COLO668 (cell line): ENCODE measurements at regions not wholly inside any gene's neighbourhood (a gene's known extent, or its start where the extent isn't known, plus 50 kb on each side); places are given as distances from the start of the nearest gene placed in this dataset.

ENCODE experiments used
- DNase-seq: peaks from one replicate; lab custom pipeline; 2025; ENCODE audit not compliant: unreplicated experiment; lab: John Stamatoyannopoulos, UW

GRCh38 chr16:65936096-65936495 is 430.4 kb upstream of the CDH5 start:
- DNase-seq, result no peak

GRCh38 chr16:65934443-65934842 is 432.0 kb upstream of the CDH5 start:
- DNase-seq, result no peak

GRCh38 chr16:65933703-65934102 is 432.8 kb upstream of the CDH5 start:
- DNase-seq, result no peak

- no peak for DNase-seq
Measured at GRCh38 chr16:65932350-65933072, 434.0 kb upstream of the CDH5 start.

- DNase-seq, result no peak
Measured at GRCh38 chr16:65922923-65923322, 443.6 kb upstream of the CDH5 start.

- no peak for DNase-seq
Measured at GRCh38 chr16:65919986-65920376, 446.5 kb upstream of the CDH5 start.

GRCh38 chr16:65919145-65919985 is 447.1 kb upstream of the CDH5 start:
- no peak for DNase-seq

- DNase-seq, result no peak
Measured at GRCh38 chr16:65917466-65917865, 449.0 kb upstream of the CDH5 start.

- DNase-seq, result no peak
Measured at GRCh38 chr16:65916995-65917394, 449.5 kb upstream of the CDH5 start.

GRCh38 chr16:65910291-65910690 is 456.2 kb upstream of the CDH5 start:
- no peak for DNase-seq

GRCh38 chr16:65909310-65910050 is 457.0 kb upstream of the CDH5 start:
- peak; percentile 23 for DNase-seq

- no peak for DNase-seq
Measured at GRCh38 chr16:65908568-65908967, 457.9 kb upstream of the CDH5 start.

- peak; percentile 46 for DNase-seq
Measured at GRCh38 chr16:65905331-65905730, 461.2 kb upstream of the CDH5 start.

- DNase-seq, result no peak
Measured at GRCh38 chr16:65896448-65897153, 469.9 kb upstream of the CDH5 start.

- DNase-seq, result no peak
Measured at GRCh38 chr16:65895906-65896305, 470.6 kb upstream of the CDH5 start.

GRCh38 chr16:65895486-65895885 is 471.0 kb upstream of the CDH5 start:
- no peak for DNase-seq

GRCh38 chr16:65890203-65890602 is 476.3 kb upstream of the CDH5 start:
- no peak for DNase-seq

- peak; percentile 68 for DNase-seq
Measured at GRCh38 chr16:65889533-65889966, 476.9 kb upstream of the CDH5 start.

- no peak for DNase-seq
Measured at GRCh38 chr16:65888201-65888600, 478.3 kb upstream of the CDH5 start.

GRCh38 chr16:65884018-65884417 is 482.5 kb upstream of the CDH5 start:
- no peak for DNase-seq

- DNase-seq, result no peak
Measured at GRCh38 chr16:65878347-65878746, 488.1 kb upstream of the CDH5 start.
